ENCODE measurements at regions not wholly inside any gene's neighbourhood (a gene's known extent, or its start where the extent isn't known, plus 50 kb on each side); places are given as distances from the start of the nearest gene placed in this dataset.

GRCh38 chr9:129385211-129385934 is 207.3 kb upstream of the IER5L start:
- H3K4me1 ChIP-seq (ENCODE audit: control insufficient read depth, low read length): peaks cover 22% of the 10 kb centered on the region
- no peaks in the 10 kb centered on the region for H3K9me2 ChIP-seq (replicated peaks; ENCODE audit: control insufficient read depth, low read length)
- no peak overlapping the region for H3K4me2 ChIP-seq (ENCODE audit: low read length)
- H3K36me3 ChIP-seq (ENCODE audit: control insufficient read depth, low read length): no peaks in the 10 kb centered on the region
- H3F3A ChIP-seq (ENCODE audit: control insufficient read depth, insufficient read depth): no peaks in the 10 kb centered on the region
- no peaks in the 10 kb centered on the region for H3K9me3 ChIP-seq (ENCODE audit: control insufficient read depth, insufficient read depth, low read length)
- H3K4me3 ChIP-seq (ENCODE audit: low read length): no peak overlapping the region
- no peaks in the 10 kb centered on the region for H3K79me2 ChIP-seq (ENCODE audit: control insufficient read depth, low read length)
- no peak overlapping the region for H3K27ac ChIP-seq (ENCODE audit: low read depth, low read length)
- no peaks in the 10 kb centered on the region for H4K20me1 ChIP-seq (ENCODE audit: control insufficient read depth, insufficient read depth, low read depth, low read length)
- peaks cover 6% of the 10 kb centered on the region for H3K27me3 ChIP-seq (ENCODE audit: control insufficient read depth, low read length)
- TF ChIP-seq EZH2phosphoT487 (IDR thresholded peaks at IDR 0.05; ENCODE audit: borderline replicate concordance, low read length): no peak
- TF ChIP-seq, protein P1, sequence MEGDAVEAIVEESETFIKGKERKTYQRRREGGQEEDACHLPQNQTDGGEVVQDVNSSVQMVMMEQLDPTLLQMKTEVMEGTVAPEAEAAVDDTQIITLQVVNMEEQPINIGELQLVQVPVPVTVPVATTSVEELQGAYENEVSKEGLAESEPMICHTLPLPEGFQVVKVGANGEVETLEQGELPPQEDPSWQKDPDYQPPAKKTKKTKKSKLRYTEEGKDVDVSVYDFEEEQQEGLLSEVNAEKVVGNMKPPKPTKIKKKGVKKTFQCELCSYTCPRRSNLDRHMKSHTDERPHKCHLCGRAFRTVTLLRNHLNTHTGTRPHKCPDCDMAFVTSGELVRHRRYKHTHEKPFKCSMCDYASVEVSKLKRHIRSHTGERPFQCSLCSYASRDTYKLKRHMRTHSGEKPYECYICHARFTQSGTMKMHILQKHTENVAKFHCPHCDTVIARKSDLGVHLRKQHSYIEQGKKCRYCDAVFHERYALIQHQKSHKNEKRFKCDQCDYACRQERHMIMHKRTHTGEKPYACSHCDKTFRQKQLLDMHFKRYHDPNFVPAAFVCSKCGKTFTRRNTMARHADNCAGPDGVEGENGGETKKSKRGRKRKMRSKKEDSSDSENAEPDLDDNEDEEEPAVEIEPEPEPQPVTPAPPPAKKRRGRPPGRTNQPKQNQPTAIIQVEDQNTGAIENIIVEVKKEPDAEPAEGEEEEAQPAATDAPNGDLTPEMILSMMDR (IDR thresholded peaks at IDR 0.05; ENCODE audit: low read depth, low read length, poor library complexity, severe bottlenecking): no peak

DNA sequence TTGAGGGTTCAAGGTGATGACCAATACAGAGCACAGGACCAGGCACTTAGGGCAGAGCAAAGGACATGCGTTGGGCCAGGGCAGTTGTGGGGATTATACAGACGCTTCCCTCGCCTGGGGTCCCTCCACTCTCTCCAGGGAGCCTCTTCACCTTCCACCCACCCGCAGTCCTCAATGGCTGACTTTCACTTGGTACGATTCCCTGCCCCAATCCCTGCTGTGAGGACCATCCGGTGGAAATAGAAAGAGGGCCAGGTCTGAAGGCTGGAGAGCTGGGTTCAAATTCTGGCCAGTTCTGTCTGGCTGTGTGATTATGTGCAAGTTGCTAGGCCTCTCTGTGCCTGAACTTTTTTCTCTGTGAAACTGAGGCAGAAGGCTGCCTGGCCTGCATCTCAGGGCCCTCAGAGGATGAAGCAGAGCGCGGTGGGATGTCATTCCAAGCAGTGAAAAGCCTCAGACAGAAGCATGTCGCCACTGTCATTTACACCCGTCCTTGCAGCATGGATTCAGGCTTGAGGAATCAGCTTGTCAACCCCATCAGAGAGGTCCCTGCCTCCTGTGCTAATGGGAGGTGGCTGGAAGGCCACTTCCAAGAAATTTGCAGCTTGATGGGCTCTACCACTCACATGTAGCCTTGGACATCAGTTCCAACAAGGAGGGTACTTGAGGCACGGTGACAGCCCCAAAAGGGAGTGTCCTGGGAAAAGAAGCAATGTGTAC is 206.6 kb upstream of the IER5L start:
- peaks cover 6% of the 10 kb centered on the region for H3K27me3 ChIP-seq (ENCODE audit: control insufficient read depth, low read length)
- H3K36me3 ChIP-seq (ENCODE audit: control insufficient read depth, low read length): no peaks in the 10 kb centered on the region
- H3K9me2 ChIP-seq (replicated peaks; ENCODE audit: control insufficient read depth, low read length): no peaks in the 10 kb centered on the region
- H3K4me2 ChIP-seq (ENCODE audit: low read length): no peak overlapping the region
- H3K79me2 ChIP-seq (ENCODE audit: control insufficient read depth, low read length): no peaks in the 10 kb centered on the region
- H3K4me1 ChIP-seq (ENCODE audit: control insufficient read depth, low read length): peaks cover 22% of the 10 kb centered on the region
- H3F3A ChIP-seq (ENCODE audit: control insufficient read depth, insufficient read depth): no peaks in the 10 kb centered on the region
- TF ChIP-seq EZH2phosphoT487 (IDR thresholded peaks at IDR 0.05; ENCODE audit: borderline replicate concordance, low read length): no peak
- TF ChIP-seq, protein P1 (IDR thresholded peaks at IDR 0.05; ENCODE audit: low read depth, low read length, poor library complexity, severe bottlenecking): no peak
- no peak overlapping the region for H3K27ac ChIP-seq (ENCODE audit: low read depth, low read length)
- no peaks in the 10 kb centered on the region for H4K20me1 ChIP-seq (ENCODE audit: control insufficient read depth, insufficient read depth, low read depth, low read length)
- H3K4me3 ChIP-seq (ENCODE audit: low read length): 0 out of 2 replicates have a peak overlapping the region, but pooled peaks have one; percentile 59
- no peaks in the 10 kb centered on the region for H3K9me3 ChIP-seq (ENCODE audit: control insufficient read depth, insufficient read depth, low read length)

DNA sequence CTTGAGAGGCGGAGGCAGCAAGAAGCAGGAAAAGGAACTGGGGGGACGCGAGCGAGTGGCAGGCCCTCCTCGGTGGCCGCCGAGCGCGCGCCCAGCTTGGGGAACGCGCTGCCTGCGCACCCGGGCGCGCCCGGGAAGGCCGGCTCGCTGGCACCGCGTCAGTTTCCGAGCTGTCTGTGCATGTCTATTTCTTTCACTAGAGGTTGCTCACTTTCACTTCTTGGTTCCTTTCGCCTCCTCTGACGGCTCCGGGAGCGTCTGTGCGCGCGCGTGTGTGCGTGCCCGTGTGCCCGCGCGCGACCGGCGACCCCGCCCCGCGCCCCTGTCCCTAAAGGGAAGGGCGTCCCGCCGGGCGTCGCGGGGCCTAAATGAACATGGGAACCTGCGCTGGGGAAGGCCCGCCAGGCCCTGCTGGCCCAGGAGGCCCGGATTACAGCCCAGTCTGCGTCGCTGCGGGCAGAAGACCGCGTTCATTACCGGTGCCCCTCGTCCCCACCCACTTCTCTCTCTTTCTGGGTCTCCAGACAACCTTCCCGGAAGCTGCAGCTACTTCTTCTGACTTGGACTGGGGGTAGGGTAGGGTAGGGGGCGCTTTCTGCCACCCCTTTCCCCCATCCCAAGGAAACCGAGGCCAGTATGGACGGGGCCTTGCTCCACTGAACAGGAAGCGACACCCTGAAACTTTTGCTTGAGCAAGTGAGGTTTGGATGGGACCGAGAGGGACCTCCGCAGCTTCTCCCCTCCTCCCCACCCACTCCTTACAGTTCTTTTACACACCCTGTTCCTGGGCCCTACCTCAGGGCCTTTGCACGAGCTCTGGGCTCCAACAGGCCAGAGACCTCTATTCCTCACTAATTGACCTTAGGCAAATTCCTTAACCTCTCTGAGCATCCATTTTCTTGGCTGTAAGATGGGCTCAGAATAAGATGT is 205.8 kb upstream of the IER5L start:
- peak overlapping the region; percentile 59 for H3K4me3 ChIP-seq (ENCODE audit: low read length)
- no peaks in the 10 kb centered on the region for H3K79me2 ChIP-seq (ENCODE audit: control insufficient read depth, low read length)
- H4K20me1 ChIP-seq (ENCODE audit: control insufficient read depth, insufficient read depth, low read depth, low read length): no peaks in the 10 kb centered on the region
- peaks cover 6% of the 10 kb centered on the region for H3K27me3 ChIP-seq (ENCODE audit: control insufficient read depth, low read length)
- H3K9me2 ChIP-seq (replicated peaks; ENCODE audit: control insufficient read depth, low read length): no peaks in the 10 kb centered on the region
- peak overlapping the region; percentile 57 for H3K4me2 ChIP-seq (ENCODE audit: low read length)
- H3K36me3 ChIP-seq (ENCODE audit: control insufficient read depth, low read length): no peaks in the 10 kb centered on the region
- peaks cover 22% of the 10 kb centered on the region for H3K4me1 ChIP-seq (ENCODE audit: control insufficient read depth, low read length)
- TF ChIP-seq EZH2phosphoT487 (IDR thresholded peaks at IDR 0.05; ENCODE audit: borderline replicate concordance, low read length): no peak
- TF ChIP-seq, protein P1 (IDR thresholded peaks at IDR 0.05; ENCODE audit: low read depth, low read length, poor library complexity, severe bottlenecking): no peak
- no peaks in the 10 kb centered on the region for H3K9me3 ChIP-seq (ENCODE audit: control insufficient read depth, insufficient read depth, low read length)
- H3F3A ChIP-seq (ENCODE audit: control insufficient read depth, insufficient read depth): no peaks in the 10 kb centered on the region
- H3K27ac ChIP-seq (ENCODE audit: low read depth, low read length): no peak overlapping the region

Data from DOHH2 (cell line).